ENCODE measurements at regions not wholly inside any gene's neighbourhood (a gene's known extent, or its start where the extent isn't known, plus 50 kb on each side); places are given as distances from the start of the nearest gene placed in this dataset.

- TF ChIP-seq EP300 (IDR thresholded peaks at IDR 0.05) = no peak
- TF ChIP-seq, protein P1, sequence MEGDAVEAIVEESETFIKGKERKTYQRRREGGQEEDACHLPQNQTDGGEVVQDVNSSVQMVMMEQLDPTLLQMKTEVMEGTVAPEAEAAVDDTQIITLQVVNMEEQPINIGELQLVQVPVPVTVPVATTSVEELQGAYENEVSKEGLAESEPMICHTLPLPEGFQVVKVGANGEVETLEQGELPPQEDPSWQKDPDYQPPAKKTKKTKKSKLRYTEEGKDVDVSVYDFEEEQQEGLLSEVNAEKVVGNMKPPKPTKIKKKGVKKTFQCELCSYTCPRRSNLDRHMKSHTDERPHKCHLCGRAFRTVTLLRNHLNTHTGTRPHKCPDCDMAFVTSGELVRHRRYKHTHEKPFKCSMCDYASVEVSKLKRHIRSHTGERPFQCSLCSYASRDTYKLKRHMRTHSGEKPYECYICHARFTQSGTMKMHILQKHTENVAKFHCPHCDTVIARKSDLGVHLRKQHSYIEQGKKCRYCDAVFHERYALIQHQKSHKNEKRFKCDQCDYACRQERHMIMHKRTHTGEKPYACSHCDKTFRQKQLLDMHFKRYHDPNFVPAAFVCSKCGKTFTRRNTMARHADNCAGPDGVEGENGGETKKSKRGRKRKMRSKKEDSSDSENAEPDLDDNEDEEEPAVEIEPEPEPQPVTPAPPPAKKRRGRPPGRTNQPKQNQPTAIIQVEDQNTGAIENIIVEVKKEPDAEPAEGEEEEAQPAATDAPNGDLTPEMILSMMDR (IDR thresholded peaks at IDR 0.05) = no peak
- no peak for TF ChIP-seq POLR2A (IDR thresholded peaks at IDR 0.05)
- no peak for TF ChIP-seq POLR2AphosphoS5 (IDR thresholded peaks at IDR 0.05)
Observed at GRCh38 chr9:81473708-81474107, 215.6 kb downstream of the TLE1 start.

All from sigmoid colon (tissue), 4 donors.